ENCODE measurements at regions not wholly inside any gene's neighbourhood (a gene's known extent, or its start where the extent isn't known, plus 50 kb on each side); places are given as distances from the start of the nearest gene placed in this dataset.

- Histone ChIP-seq H3K36me3 (no peaks in the 10 kb centered on the region), H3K4me3 (no peak overlapping the region), H3K27me3 (no peaks in the 10 kb centered on the region), H3K4me1 (no peaks in the 10 kb centered on the region), H3K27ac (no peak overlapping the region), H3K9me3 (no peaks in the 10 kb centered on the region)
- intact Hi-C loops (cut with DNase I) = no loop called here
- DNase-seq = no peak
- 42% methylated on average over 1 of the region's 1 CpG for WGBS (ENCODE audit: insufficient coverage, low coverage, low lambda C conversion rate, missing lambda C conversion rate)
- TF ChIP-seq POLR2A (IDR thresholded peaks at IDR 0.05) = no peak
- ATAC-seq = no peak
Observed at GRCh38 chr1:187903223-187903622, 1074.5 kb downstream of the PLA2G4A start.

- no peak overlapping the region for H3K27ac ChIP-seq
- no peaks in the 10 kb centered on the region for H3K36me3 ChIP-seq
- ATAC-seq (no peak), DNase-seq (no peak)
- H3K27me3 ChIP-seq = no peaks in the 10 kb centered on the region
- TF ChIP-seq CTCF (IDR thresholded peaks at IDR 0.05) (no peak), POLR2A (IDR thresholded peaks at IDR 0.05) (no peak)
- intact Hi-C loops (cut with DNase I) = no loop called here
- WGBS (ENCODE audit: insufficient coverage, low coverage, low lambda C conversion rate, missing lambda C conversion rate) = 76% methylated on average over 3 of the region's 3 CpGs
- no peaks in the 10 kb centered on the region for H3K9me3 ChIP-seq
- H3K4me3 ChIP-seq = no peak overlapping the region
- no peaks in the 10 kb centered on the region for H3K4me1 ChIP-seq
Observed at GRCh38 chr1:187909382-187909781, 1080.6 kb downstream of the PLA2G4A start.

- no peak for ATAC-seq
- no peak for TF ChIP-seq CTCF (IDR thresholded peaks at IDR 0.05)
- TF ChIP-seq POLR2A (IDR thresholded peaks at IDR 0.05) = no peak
- intact Hi-C loops (cut with DNase I) = no loop called here
- DNase-seq = no peak
- Histone ChIP-seq H3K9me3 (no peaks in the 10 kb centered on the region), H3K27me3 (no peaks in the 10 kb centered on the region), H3K36me3 (no peaks in the 10 kb centered on the region), H3K27ac (no peak overlapping the region), H3K4me3 (no peak overlapping the region), H3K4me1 (no peaks in the 10 kb centered on the region)
Observed at GRCh38 chr1:187911820-187912219, 1083.1 kb downstream of the PLA2G4A start.

- H3K4me3 ChIP-seq = no peak overlapping the region
- no peak for TF ChIP-seq POLR2A (IDR thresholded peaks at IDR 0.05)
- no peak for TF ChIP-seq CTCF (IDR thresholded peaks at IDR 0.05)
- no peaks in the 10 kb centered on the region for H3K27me3 ChIP-seq
- H3K36me3 ChIP-seq = no peaks in the 10 kb centered on the region
- intact Hi-C loops (cut with DNase I) = no loop called here
- no peak for ATAC-seq
- no peaks in the 10 kb centered on the region for H3K9me3 ChIP-seq
- no peak for DNase-seq
- H3K27ac ChIP-seq = no peak overlapping the region
- WGBS (ENCODE audit: insufficient coverage, low coverage, low lambda C conversion rate, missing lambda C conversion rate) = 94% methylated on average over 1 of the region's 1 CpG
- no peaks in the 10 kb centered on the region for H3K4me1 ChIP-seq
Observed at GRCh38 chr1:187920976-187921375, 1092.2 kb downstream of the PLA2G4A start.

- Histone ChIP-seq H3K4me1 (no peaks in the 10 kb centered on the region), H3K36me3 (no peaks in the 10 kb centered on the region), H3K27ac (no peak overlapping the region), H3K9me3 (no peaks in the 10 kb centered on the region), H3K27me3 (no peaks in the 10 kb centered on the region), H3K4me3 (no peak overlapping the region)
- WGBS (ENCODE audit: insufficient coverage, low coverage, low lambda C conversion rate, missing lambda C conversion rate) = 46% methylated on average over 1 of the region's 1 CpG
- DNase-seq (no peak), ATAC-seq (no peak)
- no peak for TF ChIP-seq CTCF (IDR thresholded peaks at IDR 0.05)
- no peak for TF ChIP-seq POLR2A (IDR thresholded peaks at IDR 0.05)
- intact Hi-C loops (cut with DNase I) = no loop called here
Observed at GRCh38 chr1:187921426-187921825, 1092.7 kb downstream of the PLA2G4A start.

All from right lobe of liver (tissue), 6 donors.